ENCODE measurements at regions not wholly inside any gene's neighbourhood (a gene's known extent, or its start where the extent isn't known, plus 50 kb on each side); places are given as distances from the start of the nearest gene placed in this dataset.

DNA sequence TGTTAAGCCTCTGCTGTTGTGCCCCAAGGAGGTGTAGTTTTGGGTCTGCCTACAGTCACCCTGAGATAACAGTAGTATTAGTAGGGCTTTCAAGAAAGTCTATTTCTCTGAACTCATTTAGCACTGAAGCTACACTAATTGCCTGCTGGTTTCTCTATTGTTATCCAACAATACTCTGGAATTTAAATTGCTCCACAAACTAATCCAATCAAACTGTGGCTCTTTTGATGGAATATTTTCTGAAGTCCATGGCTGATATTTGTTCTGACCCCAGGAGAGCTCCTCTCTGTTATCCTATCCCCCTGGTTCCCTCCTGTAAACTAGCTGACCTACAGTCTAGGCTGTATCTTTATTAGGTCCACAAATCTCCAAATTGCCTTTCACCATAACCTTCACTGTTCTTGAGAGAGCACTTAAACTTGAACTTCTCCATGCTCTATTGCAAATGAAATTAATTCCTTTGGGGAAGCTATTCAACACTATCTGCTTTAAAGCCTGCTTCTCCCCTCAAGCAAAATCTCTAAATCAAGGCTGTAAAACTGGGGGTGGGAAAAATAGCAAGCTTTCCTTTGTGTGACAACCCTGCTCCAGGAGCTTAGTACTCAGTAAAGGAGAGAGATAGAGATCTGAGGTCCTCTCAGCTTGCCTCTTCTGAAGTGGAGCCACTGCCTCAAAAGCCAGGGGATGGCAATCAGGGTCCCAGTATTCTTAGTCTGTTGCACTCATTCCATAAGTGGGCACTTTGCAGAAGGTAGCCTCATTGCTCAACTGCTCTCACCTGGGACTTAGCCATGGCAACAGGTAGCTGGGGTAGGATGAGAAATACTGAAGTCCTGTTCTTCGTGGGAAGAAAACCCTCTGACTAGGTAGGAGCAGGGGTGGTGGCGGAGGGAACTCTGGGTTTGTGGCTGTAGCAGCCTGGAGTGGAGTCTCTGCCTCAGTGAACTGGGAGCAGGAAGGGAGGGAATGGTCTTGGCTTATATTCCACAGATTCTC is 110.9 kb downstream of the MACIR start:
- TF ChIP-seq, protein P1, sequence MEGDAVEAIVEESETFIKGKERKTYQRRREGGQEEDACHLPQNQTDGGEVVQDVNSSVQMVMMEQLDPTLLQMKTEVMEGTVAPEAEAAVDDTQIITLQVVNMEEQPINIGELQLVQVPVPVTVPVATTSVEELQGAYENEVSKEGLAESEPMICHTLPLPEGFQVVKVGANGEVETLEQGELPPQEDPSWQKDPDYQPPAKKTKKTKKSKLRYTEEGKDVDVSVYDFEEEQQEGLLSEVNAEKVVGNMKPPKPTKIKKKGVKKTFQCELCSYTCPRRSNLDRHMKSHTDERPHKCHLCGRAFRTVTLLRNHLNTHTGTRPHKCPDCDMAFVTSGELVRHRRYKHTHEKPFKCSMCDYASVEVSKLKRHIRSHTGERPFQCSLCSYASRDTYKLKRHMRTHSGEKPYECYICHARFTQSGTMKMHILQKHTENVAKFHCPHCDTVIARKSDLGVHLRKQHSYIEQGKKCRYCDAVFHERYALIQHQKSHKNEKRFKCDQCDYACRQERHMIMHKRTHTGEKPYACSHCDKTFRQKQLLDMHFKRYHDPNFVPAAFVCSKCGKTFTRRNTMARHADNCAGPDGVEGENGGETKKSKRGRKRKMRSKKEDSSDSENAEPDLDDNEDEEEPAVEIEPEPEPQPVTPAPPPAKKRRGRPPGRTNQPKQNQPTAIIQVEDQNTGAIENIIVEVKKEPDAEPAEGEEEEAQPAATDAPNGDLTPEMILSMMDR (IDR thresholded peaks at IDR 0.05; ENCODE audit: insufficient read depth, low read length, poor library complexity, severe bottlenecking), result no peak
- no peak for TF ChIP-seq EZH2phosphoT487 (conservative IDR thresholded peaks at IDR 0.05; ENCODE audit: low read length)

Measured in SU-DHL-6 (cell line).